Keratinocyte (primary cell): ENCODE measurements at regions not wholly inside any gene's neighbourhood (a gene's known extent, or its start where the extent isn't known, plus 50 kb on each side); places are given as distances from the start of the nearest gene placed in this dataset.

Source experiments
- DNase-seq: peaks from one replicate; pipeline ENCODE4 v3.0.0-alpha.2; 2011; ENCODE audit warnings: low read depth, missing footprints, low spot score
- FAIRE-seq: peaks from 2 replicates; lab custom pipeline; 2011; peaks lifted over from hg19 to GRCh38; lab: Jason Lieb, UNC
- H2AFZ ChIP-seq: 2 replicates; pipeline ENCODE4 v1.6.0; 2012; ENCODE audit warnings: low read length, control low read depth, inconsistent platforms; ENCODE audit not compliant: control insufficient read depth
- H3K27ac ChIP-seq: 2 replicates; pipeline ENCODE4 v1.5.1; 2011; ENCODE audit warnings: low read length; ENCODE audit not compliant: control insufficient read depth, insufficient read depth
- H3K27me3 ChIP-seq: 3 replicates; pipeline ENCODE4 v1.6.0; 2011; ENCODE audit warnings: low read length; ENCODE audit not compliant: control insufficient read depth, insufficient read depth; ENCODE audit errors: extremely low read depth
- H3K36me3 ChIP-seq, 2 experiments: 2 replicates in 1 of 2; 3 replicates in 1 of 2; pipeline ENCODE4 v1.5.1; 2011; ENCODE audit warnings: low read length in 2 of 2, mild to moderate bottlenecking in 1 of 2; ENCODE audit not compliant: control insufficient read depth in 2 of 2, insufficient read depth in 2 of 2; ENCODE audit errors: extremely low read depth in 1 of 2
- H3K4me1 ChIP-seq: 3 replicates; pipeline ENCODE4 v1.5.1; 2011; ENCODE audit warnings: low read length; ENCODE audit not compliant: control insufficient read depth, insufficient read depth; ENCODE audit errors: extremely low read depth
- H3K4me2 ChIP-seq: 3 replicates; pipeline ENCODE4 v1.6.0; 2011; ENCODE audit warnings: low read depth, low read length; ENCODE audit not compliant: control insufficient read depth, insufficient read depth; ENCODE audit errors: extremely low read depth
- H3K4me3 ChIP-seq, 3 experiments: fragments of 200-600 bp in 1 of 3; sonication (generic) in 1 of 3; 2 replicates in 2 of 3; 3 replicates in 1 of 3; pipeline ENCODE4 v1.5.1; 2011 to 2016; ENCODE audit warnings: low read length in 3 of 3, mild to moderate bottlenecking in 3 of 3, control low read depth in 2 of 3, inconsistent platforms in 1 of 3, low read depth in 1 of 3, mixed read lengths in 1 of 3, mixed run types in 1 of 3, moderate library complexity in 1 of 3; ENCODE audit not compliant: control insufficient read depth in 2 of 3, insufficient read depth in 2 of 3; ENCODE audit errors: extremely low read depth in 1 of 3
- H3K79me2 ChIP-seq: 2 replicates; pipeline ENCODE4 v1.6.0; 2012; ENCODE audit warnings: low read length; ENCODE audit not compliant: control insufficient read depth, insufficient read depth
- H3K9ac ChIP-seq: 3 replicates; pipeline ENCODE4 v1.6.0; 2011; ENCODE audit warnings: low read length; ENCODE audit not compliant: control insufficient read depth, insufficient read depth; ENCODE audit errors: extremely low read depth
- H3K9me1 ChIP-seq: 3 replicates; pipeline ENCODE4 v1.6.0; 2011; ENCODE audit warnings: low read length; ENCODE audit not compliant: control insufficient read depth, insufficient read depth; ENCODE audit errors: extremely low read depth
- H3K9me3 ChIP-seq: 2 replicates; pipeline ENCODE4 v1.5.1; 2012; ENCODE audit warnings: low read depth, low read length; ENCODE audit not compliant: control insufficient read depth
- H4K20me1 ChIP-seq: 3 replicates; pipeline ENCODE4 v1.6.0; 2011; ENCODE audit warnings: low read length; ENCODE audit not compliant: control insufficient read depth, insufficient read depth; ENCODE audit errors: extremely low read depth
- CTCF ChIP-seq, 3 experiments: IDR thresholded peaks in 1 of 3; conservative IDR thresholded peaks in 1 of 3; optimal IDR thresholded peaks in 1 of 3; 2 replicates in 2 of 3; 3 replicates in 1 of 3; pipeline versions ENCODE3 to v1.5.1; 2011; ENCODE audit warnings: low read length in 3 of 3, mild to moderate bottlenecking in 3 of 3, moderate library complexity in 2 of 3, control low read depth in 1 of 3, inconsistent platforms in 1 of 3; ENCODE audit not compliant: insufficient read depth in 2 of 3; ENCODE audit errors: extremely low read depth in 1 of 3
- EZH2 ChIP-seq: IDR thresholded peaks from one replicate; pipeline ENCODE4 v1.6.1; 2012; ENCODE audit warnings: inconsistent platforms, mild to moderate bottlenecking, low read length, moderate library complexity
- dilution Hi-C: fragments of 300-500 bp; cut with MboI; formaldehyde crosslinking; loops from one replicate; pipeline ENCODE4 v1.7.0; 2020; ENCODE audit warnings: low sequenced_read_pairs; ENCODE audit not compliant: extremely low pct_ligation_motif_present

GRCh38 chr1:104341944-104342343 lies 592.2 kb downstream of the AMY1C start:
- no peak overlapping the region for H2AFZ ChIP-seq
- H3K27me3 ChIP-seq: no peaks in the 10 kb centered on the region
- H3K4me1 ChIP-seq: no peaks in the 10 kb centered on the region
- H3K9me1 ChIP-seq: no peaks in the 10 kb centered on the region
- H3K9me3 ChIP-seq: no peaks in the 10 kb centered on the region
- H4K20me1 ChIP-seq: no peaks in the 10 kb centered on the region
- H3K4me3 ChIP-seq: no peak overlapping the region
- no peaks in the 10 kb centered on the region for H3K36me3 ChIP-seq
- H3K9ac ChIP-seq: no peak overlapping the region
- H3K27ac ChIP-seq: no peak overlapping the region
- DNase-seq: no peak
- dilution Hi-C loops: no loop called here
- TF ChIP-seq EZH2 (no peak), CTCF (optimal IDR thresholded peaks at IDR 0.05 in 1 of 3, IDR thresholded peaks at IDR 0.05 in 1 of 3, conservative IDR thresholded peaks at IDR 0.05 in 1 of 3; ENCODE audit: extremely low read depth in 1 of 3, insufficient read depth in 2 of 3, low read length in 3 of 3) (no peak)
- no peaks in the 10 kb centered on the region for H3K79me2 ChIP-seq
- no peak for FAIRE-seq
- no peak overlapping the region for H3K4me2 ChIP-seq

- Histone ChIP-seq H3K4me1 (no peaks in the 10 kb centered on the region), H4K20me1 (no peaks in the 10 kb centered on the region), H3K9me1 (no peaks in the 10 kb centered on the region), H2AFZ (no peak overlapping the region), H3K4me3 (no peak overlapping the region), H3K9ac (no peak overlapping the region), H3K27ac (no peak overlapping the region), H3K79me2 (no peaks in the 10 kb centered on the region), H3K27me3 (no peaks in the 10 kb centered on the region), H3K36me3 (no peaks in the 10 kb centered on the region), H3K4me2 (no peak overlapping the region), H3K9me3 (no peaks in the 10 kb centered on the region)
- FAIRE-seq (no peak), DNase-seq (no peak)
- TF ChIP-seq EZH2 (no peak), CTCF (optimal IDR thresholded peaks at IDR 0.05 in 1 of 3, IDR thresholded peaks at IDR 0.05 in 1 of 3, conservative IDR thresholded peaks at IDR 0.05 in 1 of 3; ENCODE audit: extremely low read depth in 1 of 3, insufficient read depth in 2 of 3, low read length in 3 of 3) (no peak)
- dilution Hi-C loops: no loop called here
These were observed 598.6 kb downstream of the AMY1C start for GRCh38 chr1:104348277-104348676.
